Astrocyte of the spinal cord (primary cell): ENCODE measurements at regions not wholly inside any gene's neighbourhood (a gene's known extent, or its start where the extent isn't known, plus 50 kb on each side); places are given as distances from the start of the nearest gene placed in this dataset.
"Not testable (repeated sequence)": the region's sequence is repeated elsewhere in the genome, so short reads cannot be mapped to it uniquely, and the experiment has no call there.

Source experiments
- DNase-seq: peaks from one replicate; pipeline ENCODE4 v3.0.0; 2011; ENCODE audit warnings: low read depth, low spot score
- H3K4me3 ChIP-seq: 2 replicates; pipeline ENCODE4 v1.5.1; 2011; ENCODE audit warnings: low read depth, mild to moderate bottlenecking, low read length, moderate library complexity
- CTCF ChIP-seq: IDR thresholded peaks from 2 replicates; pipeline ENCODE4 v1.5.1; 2012; ENCODE audit warnings: low read depth, mild to moderate bottlenecking, low read length, inconsistent platforms
- in situ Hi-C: cut with HindIII; loops from 2 replicates; pipeline ENCODE4 v1.10.0; 2017; ENCODE audit warnings: low sequenced_read_pairs

DNA sequence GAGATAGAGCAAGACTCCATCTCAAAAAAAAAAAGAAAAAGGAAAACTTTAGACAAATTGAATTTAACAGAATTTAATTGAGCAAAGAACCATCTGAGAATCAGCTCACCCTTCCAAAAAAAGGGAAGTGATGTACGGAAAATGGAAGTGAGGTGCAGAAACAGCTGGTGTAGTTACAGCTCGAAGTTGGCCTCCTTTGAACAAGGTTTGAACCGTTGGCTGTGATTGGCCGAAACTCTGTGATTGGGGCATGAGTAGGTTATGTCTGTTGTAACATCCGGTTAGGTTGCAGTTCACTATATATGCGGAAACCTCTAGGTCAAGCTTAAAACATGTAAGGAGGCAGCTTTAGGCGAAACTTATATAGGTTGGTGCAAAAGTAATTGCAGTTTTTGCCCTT is 97.9 kb upstream of the KIF26B start:
- no peak overlapping the region for H3K4me3 ChIP-seq
- no peak for DNase-seq
- no peak for TF ChIP-seq CTCF
- in situ Hi-C loops: no loop called here

DNA sequence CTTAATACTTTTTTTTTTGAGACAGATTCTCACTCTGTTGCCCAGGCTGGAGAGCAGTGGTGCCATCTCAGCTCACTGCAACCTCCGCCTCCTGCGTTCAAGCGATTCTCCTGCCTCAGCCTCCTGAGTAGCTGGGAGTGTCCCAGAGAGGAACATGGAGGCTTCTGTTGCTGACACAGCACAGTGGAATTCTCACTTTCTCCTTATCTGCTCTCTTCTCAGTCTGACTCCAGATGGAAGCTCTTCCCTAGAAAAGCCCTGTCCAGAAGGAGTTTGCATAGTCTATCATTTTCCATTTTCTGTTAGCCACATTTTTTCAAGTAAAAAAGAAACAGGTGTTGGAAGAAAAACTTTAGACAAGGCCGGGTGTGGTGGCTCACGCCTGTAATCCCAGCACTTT is 98.5 kb upstream of the KIF26B start:
- in situ Hi-C loops, H3K4me3 ChIP-seq, DNase-seq: not testable (repeated sequence)

- TF ChIP-seq CTCF: no peak
- DNase-seq: no peak
- no peak overlapping the region for H3K4me3 ChIP-seq
- in situ Hi-C loops: no loop called here
Measured at GRCh38 chr1:245055752-245056151, 99.0 kb upstream of the KIF26B start.

DNA sequence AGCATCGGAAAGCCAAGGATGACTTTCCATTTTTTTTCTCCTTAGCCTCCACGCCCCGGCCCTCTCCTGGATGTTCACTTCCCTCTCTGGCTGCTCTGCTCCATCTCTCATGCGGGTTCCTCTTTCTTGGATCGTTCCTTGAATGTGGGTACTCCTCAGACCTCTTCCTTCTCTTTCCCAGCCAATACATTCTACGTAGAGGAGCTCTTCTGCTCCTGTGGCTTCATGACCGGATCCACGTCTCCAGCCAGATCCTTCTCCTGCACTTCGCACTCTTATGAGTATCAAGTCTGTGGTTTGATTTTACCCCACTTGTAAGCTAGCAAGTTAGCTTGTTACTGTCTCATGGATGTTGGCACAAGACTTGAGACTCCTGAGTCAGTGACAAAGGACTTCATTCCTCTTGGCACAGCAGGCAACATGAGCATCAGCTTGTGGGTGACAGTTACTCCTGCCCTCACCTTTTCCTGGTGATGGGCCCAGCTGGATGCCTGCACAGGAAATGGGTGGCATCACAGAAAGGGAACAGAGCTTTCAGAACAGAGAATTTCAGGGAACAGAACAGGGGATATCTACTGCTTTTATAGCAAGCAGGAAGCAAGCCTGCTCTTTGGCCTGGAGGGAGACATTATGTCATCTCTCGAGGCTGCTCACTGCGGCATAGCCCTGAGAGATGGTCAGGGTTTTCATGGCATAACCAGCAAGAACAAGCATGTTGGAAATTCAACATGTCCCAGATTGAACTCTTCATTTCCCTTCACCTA is 100.1 kb upstream of the KIF26B start:
- in situ Hi-C loops: no loop called here
- DNase-seq: no peak
- no peak overlapping the region for H3K4me3 ChIP-seq
- no peak for TF ChIP-seq CTCF

- DNase-seq: no peak
- no peak for TF ChIP-seq CTCF
- in situ Hi-C loops: no loop called here
- no peak overlapping the region for H3K4me3 ChIP-seq
Measured at GRCh38 chr1:245054105-245054504, 100.7 kb upstream of the KIF26B start.

DNA sequence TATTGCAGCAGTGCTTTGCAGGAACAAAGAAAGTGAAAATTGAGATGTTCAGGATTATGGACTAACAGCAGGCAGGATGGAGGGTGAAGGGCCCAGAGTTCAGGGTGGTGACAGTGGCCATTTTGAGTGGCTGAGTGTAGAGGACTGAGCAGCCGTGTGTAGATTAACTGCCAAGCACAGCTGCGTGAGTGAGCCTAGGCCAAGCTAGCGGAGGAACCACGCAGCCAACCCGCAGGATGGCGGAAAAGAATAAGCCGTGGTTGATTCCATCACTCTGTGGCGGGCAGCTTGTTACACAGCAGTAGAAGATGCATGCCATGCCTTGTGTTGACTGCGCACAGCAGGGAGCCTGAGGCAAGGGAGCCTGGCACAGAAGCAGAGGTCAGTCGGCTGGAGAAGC is 102.5 kb upstream of the KIF26B start:
- TF ChIP-seq CTCF: no peak
- no peak for DNase-seq
- no peak overlapping the region for H3K4me3 ChIP-seq
- in situ Hi-C loops: no loop called here

DNA sequence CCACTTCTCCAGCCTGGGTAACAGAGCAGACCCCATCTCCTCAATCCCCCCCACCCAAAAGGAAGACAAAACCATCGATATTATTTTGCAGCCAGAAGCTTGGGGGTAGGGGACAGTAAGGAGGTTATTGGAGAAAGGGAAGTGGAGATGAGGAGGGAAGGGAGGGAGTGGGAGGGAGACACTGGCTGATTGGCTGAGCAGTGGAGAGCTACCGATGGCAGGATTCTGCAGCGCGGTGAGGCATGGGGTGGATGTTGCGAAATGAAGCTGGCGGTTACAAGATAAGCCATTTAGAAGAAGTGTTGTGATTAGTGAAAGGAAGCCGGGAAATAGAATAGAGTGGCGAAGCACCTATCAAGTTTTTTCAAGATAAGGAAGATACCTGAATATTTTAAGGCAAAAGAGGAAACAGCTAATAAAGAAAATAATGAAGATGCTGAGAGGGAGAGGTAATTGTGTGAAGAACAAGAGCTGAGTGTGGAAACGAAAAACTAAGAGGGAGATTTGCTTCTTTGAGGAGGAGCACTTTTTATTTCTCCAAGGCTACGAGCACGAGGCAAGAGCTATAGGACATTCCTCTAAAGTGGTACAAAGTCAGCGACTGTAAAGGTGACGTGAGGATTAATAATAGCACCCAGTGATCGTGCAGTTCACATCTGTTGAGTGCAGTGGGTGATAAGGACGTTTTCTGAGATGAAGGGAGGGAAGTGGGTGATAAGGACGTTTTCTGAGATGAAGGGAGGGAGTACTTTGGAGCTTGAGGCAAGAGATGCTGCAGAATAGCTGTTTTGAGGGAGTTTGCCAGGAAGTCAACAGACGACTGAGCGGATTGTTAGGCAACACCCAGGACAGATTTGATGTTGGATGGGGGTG is 103.2 kb upstream of the KIF26B start:
- no peak for DNase-seq
- in situ Hi-C loops: no loop called here
- H3K4me3 ChIP-seq: no peak overlapping the region

More for the DNA sequence above, 103.2 kb upstream of the KIF26B start:
- no peak for TF ChIP-seq CTCF
